ENCODE measurements at regions not wholly inside any gene's neighbourhood (a gene's known extent, or its start where the extent isn't known, plus 50 kb on each side); places are given as distances from the start of the nearest gene placed in this dataset.

GRCh38 chr6:21423106-21423854 lies 170.3 kb upstream of the SOX4 start:
- Mint-ChIP-seq H3K4me1 (peaks cover 17% of the 10 kb centered on the region), H3K4me3 (no peak overlapping the region), H3K27me3 (ENCODE audit: low read depth) (no peaks in the 10 kb centered on the region), H3K27ac (no peak overlapping the region), H3K36me3 (ENCODE audit: low read depth) (no peaks in the 10 kb centered on the region), H3K9me3 (peaks cover 6% of the 10 kb centered on the region)
- no peak for TF ChIP-seq CTCF (IDR thresholded peaks at IDR 0.05; ENCODE audit: unreplicated experiment in 3 of 3)

GRCh38 chr6:21426841-21427490 lies 166.6 kb upstream of the SOX4 start:
- Mint-ChIP-seq H3K4me1 (no peaks in the 10 kb centered on the region), H3K4me3 (no peak overlapping the region), H3K36me3 (ENCODE audit: low read depth) (no peaks in the 10 kb centered on the region), H3K9me3 (peaks cover 13% of the 10 kb centered on the region), H3K27me3 (ENCODE audit: low read depth) (no peaks in the 10 kb centered on the region), H3K27ac (no peak overlapping the region)
- no peak for TF ChIP-seq CTCF (IDR thresholded peaks at IDR 0.05; ENCODE audit: unreplicated experiment in 3 of 3)

GRCh38 chr6:21429291-21429690 lies 164.3 kb upstream of the SOX4 start:
- TF ChIP-seq CTCF (IDR thresholded peaks at IDR 0.05; ENCODE audit: unreplicated experiment in 3 of 3), result no peak
- Mint-ChIP-seq H3K9me3 (peaks cover 13% of the 10 kb centered on the region), H3K27ac (no peak overlapping the region), H3K27me3 (ENCODE audit: low read depth) (no peaks in the 10 kb centered on the region), H3K36me3 (ENCODE audit: low read depth) (no peaks in the 10 kb centered on the region), H3K4me1 (peaks cover 4% of the 10 kb centered on the region), H3K4me3 (no peak overlapping the region)

- H3K9me3 Mint-ChIP-seq, result peaks cover 7% of the 10 kb centered on the region
- no peak for TF ChIP-seq CTCF (IDR thresholded peaks at IDR 0.05; ENCODE audit: unreplicated experiment in 3 of 3)
- no peak overlapping the region for H3K4me3 Mint-ChIP-seq
- H3K36me3 Mint-ChIP-seq (ENCODE audit: low read depth), result no peaks in the 10 kb centered on the region
- no peak overlapping the region for H3K27ac Mint-ChIP-seq
- no peaks in the 10 kb centered on the region for H3K27me3 Mint-ChIP-seq (ENCODE audit: low read depth)
- H3K4me1 Mint-ChIP-seq, result peaks cover 6% of the 10 kb centered on the region
Measured at GRCh38 chr6:21431526-21431925, 162.0 kb upstream of the SOX4 start.

- peaks cover 13% of the 10 kb centered on the region for H3K4me1 Mint-ChIP-seq
- H3K27me3 Mint-ChIP-seq (ENCODE audit: low read depth), result no peaks in the 10 kb centered on the region
- H3K9me3 Mint-ChIP-seq, result peaks cover under 1% of the 10 kb centered on the region
- no peak for TF ChIP-seq CTCF (IDR thresholded peaks at IDR 0.05; ENCODE audit: unreplicated experiment in 3 of 3)
- H3K27ac Mint-ChIP-seq, result peak overlapping the region in 1 of 3 experiments; percentile 17
- no peaks in the 10 kb centered on the region for H3K36me3 Mint-ChIP-seq (ENCODE audit: low read depth)
- H3K4me3 Mint-ChIP-seq, result no peak overlapping the region
Measured at GRCh38 chr6:21436625-21437024, 156.9 kb upstream of the SOX4 start.

- Mint-ChIP-seq H3K27me3 (ENCODE audit: low read depth) (no peaks in the 10 kb centered on the region), H3K27ac (no peak overlapping the region), H3K36me3 (ENCODE audit: low read depth) (no peaks in the 10 kb centered on the region), H3K9me3 (no peaks in the 10 kb centered on the region), H3K4me3 (no peak overlapping the region), H3K4me1 (peaks cover 13% of the 10 kb centered on the region)
- no peak for TF ChIP-seq CTCF (IDR thresholded peaks at IDR 0.05; ENCODE audit: unreplicated experiment in 3 of 3)
Measured at GRCh38 chr6:21437581-21437980, 156.0 kb upstream of the SOX4 start.

Measured in nephron (organoid).